Ovary (tissue), 7 donors: ENCODE measurements at regions not wholly inside any gene's neighbourhood (a gene's known extent, or its start where the extent isn't known, plus 50 kb on each side); places are given as distances from the start of the nearest gene placed in this dataset.

ENCODE experiments used
- DNase-seq, 5 donors: peaks; one replicate each; pipeline ENCODE4 v3.0.0-alpha.2; 2019 to 2020
- H3K27ac ChIP-seq, 2 donors: fragments of 200-600 bp; one replicate each; pipeline versions ENCODE4 v1.5.1 to v1.8.0; 2019 to 2022
- H3K27me3 ChIP-seq: fragments of 200-600 bp; one replicate; pipeline ENCODE4 v1.8.0; 2022
- H3K36me3 ChIP-seq: fragments of 200-600 bp; sonication (generic); one replicate; pipeline ENCODE4 v1.5.1; 2019
- H3K4me1 ChIP-seq: one replicate; pipeline ENCODE4 v1.8.1; 2013; ENCODE audit warnings: mild to moderate bottlenecking, moderate library complexity; ENCODE audit not compliant: insufficient read depth
- H3K4me3 ChIP-seq: fragments of 200-600 bp; sonication (generic); one replicate; pipeline ENCODE4 v1.5.1; 2017
- H3K9me3 ChIP-seq, 2 donors: fragments of 200-600 bp in 1 of 2; sonication (generic) in 1 of 2; one replicate each; pipeline versions ENCODE4 v1.5.1 to v1.8.1; 2013 to 2019; ENCODE audit warnings: mild to moderate bottlenecking in 1 of 2, moderate library complexity in 1 of 2
- EP300 ChIP-seq: sonication (generic); formaldehyde crosslinking; IDR thresholded peaks from one replicate; pipeline ENCODE4 v1.6.1; 2017; ENCODE audit warnings: antibody characterized with exemption
- POLR2A ChIP-seq: fragments of 450-650 bp; IDR thresholded peaks from one replicate; pipeline ENCODE4 v1.6.1; 2017; ENCODE audit warnings: antibody characterized with exemption, mild to moderate bottlenecking, moderate library complexity
- WGBS, 3 donors: extraction: QIAGEN DNeasy Blood & Tissue Kit in 1 of 3; methylation state at CpG; one replicate each; pipeline versions ENCODE4 v1.1.5 to v1.1.7; 2013 to 2017; 5-methylcytosine and 5-hydroxymethylcytosine counted together
- intact Hi-C, 4 donors: fragments of 100-400 bp; cut with DNase I; formaldehyde crosslinking; loops; one replicate each; pipeline versions ENCODE4 v1.11.0 to v1.15.1; 2022 to 2023
- TF ChIP-seq, protein P1 (sequence below), 3 donors: fragments of 450-650 bp in 2 of 3; fragments of 200-600 bp in 1 of 3; IDR thresholded peaks; one replicate each; pipeline versions ENCODE4 v1.5.1 to v1.8.0; 2016 to 2022; ENCODE audit warnings: antibody characterized with exemption in 3 of 3, mild to moderate bottlenecking in 1 of 3
- donor health status: DM: no; HTN: no; CAD: no; lungs with moderate emphysema.
- donor health status: DM: no; HTN: no; CAD: no.
- donor health status: Bipolar disorder and iron deficiency.
- donor health status: DM: no; HTN: no; CAD: no.
- donor health status: DM: yes; HTN: yes; CAD: no.

DNA sequence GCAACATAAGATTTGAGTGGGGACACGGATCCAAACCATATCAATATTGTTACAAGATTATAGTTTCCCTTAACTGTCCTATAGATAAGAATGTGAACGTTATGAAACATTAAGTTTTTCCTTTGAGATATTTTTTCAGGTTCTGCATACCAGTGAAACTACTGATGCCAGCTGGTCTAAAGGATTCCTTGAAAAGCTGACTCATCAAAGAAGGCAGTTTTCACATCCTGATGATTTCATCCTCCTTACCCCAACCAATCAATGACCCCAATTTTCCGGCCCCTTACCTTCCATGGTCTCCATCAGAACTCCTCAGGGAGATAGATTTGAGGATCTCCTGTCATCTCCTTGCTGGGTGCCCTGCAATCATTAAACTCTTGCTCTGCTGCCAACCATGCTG is 64.1 kb upstream of the HS3ST4 start:
- 42 to 64% (median 47%) methylated on average over 3 of the region's 3 CpGs for WGBS, 3 donors
- Histone ChIP-seq H3K27ac (no peak overlapping the region), H3K4me1 (no peaks in the 10 kb centered on the region), H3K9me3 (no peaks in the 10 kb centered on the region), H3K27me3 (no peaks in the 10 kb centered on the region), H3K36me3 (no peaks in the 10 kb centered on the region), H3K4me3 (no peak overlapping the region)
- no peak for DNase-seq
- TF ChIP-seq POLR2A (no peak), EP300 (no peak)
- TF ChIP-seq, protein P1, sequence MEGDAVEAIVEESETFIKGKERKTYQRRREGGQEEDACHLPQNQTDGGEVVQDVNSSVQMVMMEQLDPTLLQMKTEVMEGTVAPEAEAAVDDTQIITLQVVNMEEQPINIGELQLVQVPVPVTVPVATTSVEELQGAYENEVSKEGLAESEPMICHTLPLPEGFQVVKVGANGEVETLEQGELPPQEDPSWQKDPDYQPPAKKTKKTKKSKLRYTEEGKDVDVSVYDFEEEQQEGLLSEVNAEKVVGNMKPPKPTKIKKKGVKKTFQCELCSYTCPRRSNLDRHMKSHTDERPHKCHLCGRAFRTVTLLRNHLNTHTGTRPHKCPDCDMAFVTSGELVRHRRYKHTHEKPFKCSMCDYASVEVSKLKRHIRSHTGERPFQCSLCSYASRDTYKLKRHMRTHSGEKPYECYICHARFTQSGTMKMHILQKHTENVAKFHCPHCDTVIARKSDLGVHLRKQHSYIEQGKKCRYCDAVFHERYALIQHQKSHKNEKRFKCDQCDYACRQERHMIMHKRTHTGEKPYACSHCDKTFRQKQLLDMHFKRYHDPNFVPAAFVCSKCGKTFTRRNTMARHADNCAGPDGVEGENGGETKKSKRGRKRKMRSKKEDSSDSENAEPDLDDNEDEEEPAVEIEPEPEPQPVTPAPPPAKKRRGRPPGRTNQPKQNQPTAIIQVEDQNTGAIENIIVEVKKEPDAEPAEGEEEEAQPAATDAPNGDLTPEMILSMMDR (IDR thresholded peaks at IDR 0.05): no peak
- intact Hi-C loops: no loop called here

DNA sequence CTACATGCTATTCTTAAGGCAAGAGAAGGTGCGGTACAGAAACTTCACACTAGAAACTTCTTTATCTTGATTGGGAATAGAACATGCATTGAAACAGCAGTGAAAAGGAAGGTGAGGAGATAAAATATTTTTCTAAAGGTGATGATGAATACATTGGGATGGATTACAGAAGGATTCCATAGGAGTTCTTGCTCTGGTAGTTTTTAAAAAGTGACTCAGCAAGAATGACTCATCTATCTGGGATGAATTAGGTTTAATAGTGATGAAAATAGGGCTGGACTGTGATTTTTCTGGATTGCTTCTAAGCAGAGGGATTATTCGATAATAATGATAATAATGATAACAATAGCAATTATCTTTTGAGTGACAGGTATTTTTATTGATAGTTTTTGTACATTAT is 65.6 kb upstream of the HS3ST4 start:
- DNase-seq: no peak
- Histone ChIP-seq H3K4me1 (no peaks in the 10 kb centered on the region), H3K36me3 (no peaks in the 10 kb centered on the region), H3K4me3 (no peak overlapping the region), H3K27ac (no peak overlapping the region), H3K27me3 (no peaks in the 10 kb centered on the region), H3K9me3 (no peaks in the 10 kb centered on the region)
- 82 to 90% (median 82%) methylated on average over 2 of the region's 2 CpGs for WGBS, 3 donors
- intact Hi-C loops: no loop called here
- TF ChIP-seq, protein P1 (IDR thresholded peaks at IDR 0.05): no peak
- TF ChIP-seq POLR2A (no peak), EP300 (no peak)

DNA sequence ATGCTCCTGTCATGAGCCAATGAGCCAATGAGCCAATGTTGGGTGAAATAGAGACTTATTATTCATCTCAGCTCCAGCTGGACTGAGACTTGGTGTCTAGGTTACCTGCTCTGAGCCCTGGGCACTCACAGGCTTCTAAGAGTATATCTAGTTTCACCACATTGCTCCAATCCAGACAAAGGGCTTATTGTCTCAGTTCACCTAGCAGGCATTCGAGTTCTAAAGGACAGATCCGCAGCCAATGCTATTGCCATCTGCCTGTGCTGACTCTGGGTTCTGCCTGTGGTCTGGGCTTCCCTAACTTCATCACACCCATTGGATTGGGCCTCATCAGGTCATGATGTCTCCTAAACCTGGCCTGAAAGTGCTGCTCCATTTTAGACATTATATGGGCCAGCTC is 66.1 kb upstream of the HS3ST4 start:
- no peak overlapping the region for H3K4me3 ChIP-seq
- no peaks in the 10 kb centered on the region for H3K9me3 ChIP-seq
- intact Hi-C loops: no loop called here
- no peak for DNase-seq
- no peaks in the 10 kb centered on the region for H3K36me3 ChIP-seq
- no peaks in the 10 kb centered on the region for H3K4me1 ChIP-seq
- H3K27me3 ChIP-seq: no peaks in the 10 kb centered on the region
- TF ChIP-seq EP300 (no peak), POLR2A (no peak)
- TF ChIP-seq, protein P1 (IDR thresholded peaks at IDR 0.05): no peak
- H3K27ac ChIP-seq: no peak overlapping the region
- WGBS, 3 donors: 73 to 86% (median 84%) methylated on average over 2 of the region's 2 CpGs

DNA sequence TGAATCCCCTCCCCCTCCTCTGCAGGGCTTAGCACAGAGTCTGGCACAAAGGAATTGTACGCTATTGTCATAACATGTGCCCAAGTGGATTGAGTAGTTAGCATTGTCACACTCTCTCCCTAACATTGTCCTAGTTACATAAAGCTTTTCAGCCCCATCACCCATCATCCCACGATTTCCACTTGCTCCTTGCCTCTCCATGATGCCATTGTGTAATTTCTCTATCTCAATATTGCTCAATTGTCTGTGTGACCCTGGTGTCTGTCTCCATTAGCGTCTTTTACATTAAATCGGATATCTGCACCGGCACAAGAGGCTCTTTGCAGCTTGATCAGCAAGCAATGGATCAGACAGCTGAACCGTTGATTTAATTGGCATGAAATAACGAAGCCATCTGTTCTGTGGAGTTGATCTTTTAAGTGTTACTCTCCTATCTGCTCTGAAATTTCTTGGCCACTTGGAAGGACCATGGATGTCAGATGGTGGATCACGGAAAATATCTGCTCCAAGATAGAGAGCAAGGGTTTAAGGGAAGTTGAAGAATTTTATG is 77.0 kb upstream of the HS3ST4 start:
- intact Hi-C loops: no loop called here
- 78 to 86% (median 78%) methylated on average over 8 of the region's 8 CpGs for WGBS, 3 donors

More for the DNA sequence above, 77.0 kb upstream of the HS3ST4 start:
- H3K4me1 ChIP-seq: no peaks in the 10 kb centered on the region
- no peaks in the 10 kb centered on the region for H3K27me3 ChIP-seq
- no peak overlapping the region for H3K4me3 ChIP-seq
- H3K27ac ChIP-seq: no peak overlapping the region
- no peak for DNase-seq
- H3K36me3 ChIP-seq: no peaks in the 10 kb centered on the region
- H3K9me3 ChIP-seq: no peaks in the 10 kb centered on the region
- TF ChIP-seq, protein P1 (IDR thresholded peaks at IDR 0.05): no peak
- TF ChIP-seq EP300 (no peak), POLR2A (no peak)
